GM21360 (cell line): ENCODE measurements at regions not wholly inside any gene's neighbourhood (a gene's known extent, or its start where the extent isn't known, plus 50 kb on each side); places are given as distances from the start of the nearest gene placed in this dataset.

ENCODE experiments used
- ATAC-seq: cut with Tn5 transposase; IDR thresholded peaks from one replicate; pipeline ENCODE4 v1.9.1; 2021; ENCODE audit warnings: mild to moderate bottlenecking, moderate library complexity; ENCODE audit not compliant: unreplicated experiment

DNA sequence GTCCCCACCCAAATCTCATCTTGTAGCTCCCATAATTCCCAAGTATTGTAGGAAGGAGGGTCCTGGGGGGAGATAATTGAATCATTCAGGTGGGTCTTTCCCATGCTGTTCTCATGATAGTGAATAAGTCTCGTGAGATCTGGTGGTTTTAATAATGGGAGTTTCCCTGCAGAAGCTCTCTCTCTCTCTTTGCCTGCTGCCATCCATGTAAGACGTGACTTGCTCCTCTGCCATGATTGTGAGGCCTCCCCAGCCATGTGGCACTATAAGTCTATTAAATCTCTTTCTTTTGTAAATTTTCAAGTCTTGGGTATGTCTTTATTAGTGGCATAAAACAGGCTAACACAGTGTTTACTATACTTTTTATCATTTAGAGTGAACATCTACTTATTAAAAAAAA is 338.8 kb downstream of the ANKRD7 start:
- ATAC-seq: no peak

- no peak for ATAC-seq
Measured at GRCh38 chr7:118572604-118573003, 348.1 kb downstream of the ANKRD7 start.

DNA sequence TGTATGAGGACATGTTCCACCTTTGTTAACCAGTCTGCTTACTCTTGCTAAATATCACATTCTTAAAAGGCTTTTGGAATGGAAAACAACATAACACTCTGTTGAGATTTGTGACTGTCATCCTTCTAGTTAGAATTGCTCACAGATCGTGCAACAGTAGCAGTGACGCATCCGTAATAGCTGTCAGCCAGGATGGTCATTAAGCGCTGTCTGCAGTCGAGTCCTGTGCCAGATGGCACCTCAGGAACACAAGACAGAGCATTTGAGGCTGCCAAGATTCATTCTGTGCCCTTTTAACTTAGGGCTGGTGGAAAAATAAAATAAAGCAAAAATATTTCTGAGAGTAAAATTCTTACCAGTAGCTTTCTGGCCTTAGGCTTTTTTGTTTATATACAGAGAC is 348.6 kb downstream of the ANKRD7 start:
- no peak for ATAC-seq

DNA sequence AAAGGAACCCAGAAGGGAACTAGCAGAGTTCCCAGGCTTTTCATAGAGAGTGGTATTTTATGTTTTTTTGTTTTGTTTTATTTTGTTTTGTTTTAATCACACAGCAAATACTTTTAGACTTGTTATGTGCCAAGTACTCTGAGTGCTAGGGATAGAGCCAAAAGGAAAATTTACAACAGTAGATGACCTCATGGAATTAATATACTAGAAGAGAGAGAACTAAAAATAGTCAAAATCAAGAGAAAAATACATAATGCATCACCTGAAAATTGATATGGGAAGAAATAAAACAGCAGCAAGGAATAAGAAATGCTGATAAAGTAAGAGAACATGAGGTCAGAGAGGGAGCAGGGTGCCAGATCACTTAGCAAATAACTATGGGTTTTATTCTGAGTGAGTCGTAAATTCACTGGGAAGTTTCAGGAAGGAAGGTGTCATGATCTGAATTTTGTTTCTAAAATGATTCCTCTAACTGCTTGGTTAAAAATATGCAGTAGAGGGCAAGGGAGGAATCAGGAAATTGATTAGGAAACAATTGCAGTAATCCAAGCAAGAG is 351.0 kb downstream of the ANKRD7 start:
- ATAC-seq: no peak

- no peak for ATAC-seq
Measured at GRCh38 chr7:118580743-118581382, 356.4 kb downstream of the ANKRD7 start.

DNA sequence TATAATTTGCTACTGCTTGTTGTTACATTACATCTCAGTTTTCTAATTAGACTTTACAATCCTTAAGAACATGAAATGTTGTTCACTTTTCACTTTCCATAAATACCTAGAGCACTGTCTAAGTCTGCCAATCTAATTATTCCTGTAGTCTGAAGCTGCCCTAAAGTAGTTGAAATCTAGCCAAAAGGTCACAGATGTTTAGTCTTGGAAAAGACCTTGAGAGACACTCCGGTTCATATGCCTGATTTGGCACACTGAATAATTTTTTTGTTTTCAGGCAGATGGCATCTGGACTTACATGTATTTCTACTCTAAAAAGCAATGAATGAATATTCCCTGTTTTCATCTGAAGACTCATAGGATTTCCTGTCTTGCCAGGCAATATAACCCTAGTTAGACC is 359.1 kb downstream of the ANKRD7 start:
- no peak for ATAC-seq

GRCh38 chr7:118586248-118586647 is 361.7 kb downstream of the ANKRD7 start:
- no peak for ATAC-seq

- peak; percentile 91 for ATAC-seq
Measured at GRCh38 chr7:118590107-118590506, 365.6 kb downstream of the ANKRD7 start.

- ATAC-seq: no peak
Measured at GRCh38 chr7:118602090-118602489, 377.6 kb downstream of the ANKRD7 start.

DNA sequence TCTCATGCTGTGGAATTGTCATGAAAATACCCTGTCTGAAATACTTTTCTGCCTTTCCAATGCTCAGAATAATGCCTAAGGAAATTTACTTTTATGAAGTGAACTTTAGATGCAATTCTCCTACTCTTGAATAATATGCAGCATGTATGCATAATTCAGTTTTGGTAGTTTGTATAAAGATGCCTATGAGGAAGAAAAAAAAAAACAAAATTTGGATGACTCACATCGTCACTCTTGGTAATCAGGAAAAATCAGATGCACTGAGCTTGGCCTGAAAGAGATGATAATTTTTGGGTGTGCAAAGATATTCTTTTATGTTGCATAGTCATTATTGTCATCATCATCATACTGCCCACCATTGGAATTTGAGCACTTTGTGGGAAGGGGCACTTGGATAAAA is 382.1 kb downstream of the ANKRD7 start:
- no peak for ATAC-seq

DNA sequence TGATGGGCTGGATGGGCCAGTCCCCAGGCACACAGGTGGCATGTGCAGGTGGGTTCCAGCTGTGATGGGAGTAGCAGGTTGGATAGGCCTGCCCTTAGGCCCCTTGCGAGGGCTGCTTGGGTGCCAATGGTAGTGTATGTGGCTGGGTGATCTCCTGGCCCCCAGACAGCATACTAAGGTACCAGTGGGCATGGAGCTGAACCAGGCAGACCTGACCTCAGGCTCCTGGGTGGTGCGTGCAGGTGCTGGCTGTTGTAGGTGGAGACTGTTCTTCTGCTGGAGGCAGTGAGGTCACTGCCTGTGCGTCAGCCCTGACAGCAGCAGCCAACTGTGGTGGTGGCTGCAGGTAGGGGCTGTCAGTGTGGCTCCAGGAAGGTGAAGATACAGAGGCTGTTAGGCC is 384.7 kb downstream of the ANKRD7 start:
- no peak for ATAC-seq

- no peak for ATAC-seq
Measured at GRCh38 chr7:118615681-118616080, 391.2 kb downstream of the ANKRD7 start.

GRCh38 chr7:118621810-118622360 is 397.4 kb downstream of the ANKRD7 start:
- no peak for ATAC-seq

DNA sequence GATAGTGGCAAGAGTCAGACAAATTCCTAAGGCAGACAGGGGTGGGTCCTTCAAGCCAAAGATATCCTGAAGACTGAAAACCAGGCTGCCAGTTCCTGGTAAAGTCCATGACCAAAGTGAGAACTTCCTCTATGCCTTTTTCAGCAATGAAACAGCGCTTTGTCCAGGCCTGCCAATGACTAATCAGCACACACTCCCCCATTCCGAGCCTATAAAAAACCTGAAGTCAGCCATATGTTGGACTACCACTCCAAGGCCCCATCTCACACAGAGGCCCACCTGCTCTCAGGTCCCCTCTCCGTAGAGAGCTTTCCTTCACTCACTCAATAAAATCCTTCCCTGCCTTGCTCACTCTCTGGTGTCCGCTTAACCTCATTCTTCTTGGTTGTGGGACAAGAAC is 402.2 kb downstream of the ANKRD7 start:
- no peak for ATAC-seq

GRCh38 chr7:118627467-118627866 is 403.0 kb downstream of the ANKRD7 start:
- ATAC-seq: no peak

- no peak for ATAC-seq
Measured at GRCh38 chr7:118629898-118630438, 405.5 kb downstream of the ANKRD7 start.

DNA sequence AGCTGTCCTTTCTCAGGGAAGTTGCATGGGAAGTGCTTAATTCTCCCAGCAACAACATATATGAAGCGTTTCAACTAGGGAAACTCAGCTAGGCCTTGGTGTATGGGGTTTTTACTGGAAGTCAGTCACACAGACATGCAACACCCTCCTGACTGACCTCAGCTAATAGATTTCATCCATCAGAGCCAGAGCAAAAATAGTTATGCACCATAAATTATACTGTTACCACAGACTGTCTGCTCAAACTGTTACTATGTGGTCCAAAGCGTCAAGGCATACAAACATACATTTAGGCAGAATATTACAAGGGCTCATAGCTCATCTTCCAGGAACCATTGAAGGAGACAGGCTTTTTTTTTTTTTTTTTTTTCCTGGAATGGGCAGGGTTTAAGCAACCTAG is 417.9 kb downstream of the ANKRD7 start:
- no peak for ATAC-seq

DNA sequence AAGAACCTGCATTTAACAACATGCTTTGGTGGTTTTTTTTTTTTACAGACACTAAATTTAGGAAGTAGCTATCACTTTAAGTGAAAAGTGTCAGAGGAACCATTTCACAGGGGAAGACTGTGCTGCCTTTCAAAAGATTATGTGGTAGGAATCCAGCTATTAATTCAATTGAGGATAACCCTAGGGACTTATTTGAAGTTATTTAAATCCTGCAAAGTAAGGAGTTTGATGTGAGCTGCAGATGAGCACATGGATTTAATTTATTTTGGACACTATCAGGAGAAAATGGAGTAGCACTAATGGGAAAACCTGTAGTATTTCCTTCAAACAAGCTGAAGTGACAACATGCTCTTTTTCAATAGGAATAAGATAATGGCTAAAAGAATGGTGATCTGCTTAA is 419.8 kb downstream of the ANKRD7 start:
- ATAC-seq: no peak

GRCh38 chr7:118648002-118648401 is 423.5 kb downstream of the ANKRD7 start:
- no peak for ATAC-seq

DNA sequence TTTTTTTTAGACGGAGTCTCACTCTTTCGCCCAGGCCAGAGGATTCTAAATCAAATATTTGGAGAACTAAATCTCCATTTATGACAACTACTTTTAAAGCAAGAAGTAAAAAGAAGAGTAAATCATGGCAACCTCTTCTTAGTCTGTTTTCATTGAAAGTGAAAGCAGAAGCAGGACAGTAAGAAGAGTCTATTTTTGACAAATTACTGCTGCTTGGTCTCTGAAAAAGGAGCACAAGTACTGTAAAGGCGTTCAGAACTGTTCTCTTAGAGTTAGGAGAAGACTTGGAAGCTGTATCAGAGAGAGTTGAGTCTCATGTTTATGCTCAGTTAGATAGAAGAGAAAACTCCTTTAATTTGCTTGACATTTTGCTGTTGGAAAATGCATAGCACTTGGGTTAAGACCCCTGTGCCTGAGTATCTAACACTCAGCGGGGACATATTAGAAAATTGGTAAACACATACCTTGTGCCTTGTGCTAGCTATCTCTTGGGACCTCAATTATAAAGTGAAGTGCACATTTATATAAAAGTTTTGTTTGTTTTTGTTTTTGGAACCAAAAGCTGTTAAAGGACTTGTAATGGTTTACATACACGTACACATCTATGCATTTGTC is 433.0 kb downstream of the ANKRD7 start:
- ATAC-seq: peak; percentile 91

- no peak for ATAC-seq
Measured at GRCh38 chr7:118662266-118662665, 437.8 kb downstream of the ANKRD7 start.

- no peak for ATAC-seq
Measured at GRCh38 chr7:118664498-118664897, 440.0 kb downstream of the ANKRD7 start.
